ENCODE measurements at regions not wholly inside any gene's neighbourhood (a gene's known extent, or its start where the extent isn't known, plus 50 kb on each side); places are given as distances from the start of the nearest gene placed in this dataset.

DNA sequence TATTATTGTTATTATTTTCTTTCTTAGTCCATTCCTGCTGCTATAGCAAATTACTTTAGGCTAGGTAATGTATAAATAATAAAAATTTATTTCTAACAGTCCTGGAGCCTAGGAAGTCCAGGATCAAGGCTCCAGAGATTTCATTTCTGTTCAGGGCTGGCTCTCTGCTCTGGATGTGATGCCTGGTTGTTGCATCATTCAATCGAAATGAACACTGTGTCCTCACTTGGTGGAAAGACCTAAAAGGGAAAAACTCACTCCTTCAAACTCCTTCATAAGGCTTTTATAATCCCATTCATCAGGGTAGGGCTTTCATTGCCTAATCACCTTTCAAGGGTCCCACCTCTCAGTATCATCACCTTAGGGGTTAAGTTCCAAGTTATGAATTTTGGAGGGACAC, 395.0 kb downstream of the EFNB2 start:
- H3K79me2 ChIP-seq (ENCODE audit: control insufficient read depth, low read length), result no peaks in the 10 kb centered on the region
- no peaks in the 10 kb centered on the region for H4K20me1 ChIP-seq (ENCODE audit: control insufficient read depth, insufficient read depth, low read depth, low read length)
- H3K4me3 ChIP-seq (ENCODE audit: low read length), result no peak overlapping the region
- no peak overlapping the region for H3K27ac ChIP-seq (ENCODE audit: low read depth, low read length)
- H3K27me3 ChIP-seq (ENCODE audit: control insufficient read depth, low read length), result no peaks in the 10 kb centered on the region
- TF ChIP-seq CTCF (IDR thresholded peaks at IDR 0.05; ENCODE audit: low read depth, low read length, poor library complexity, severe bottlenecking), result no peak
- no peak for TF ChIP-seq EZH2phosphoT487 (IDR thresholded peaks at IDR 0.05; ENCODE audit: borderline replicate concordance, low read length)
- H3F3A ChIP-seq (ENCODE audit: control insufficient read depth, insufficient read depth), result no peaks in the 10 kb centered on the region
- no peak overlapping the region for H3K4me2 ChIP-seq (ENCODE audit: low read length)
- H3K4me1 ChIP-seq (ENCODE audit: control insufficient read depth, low read length), result no peaks in the 10 kb centered on the region
- no peaks in the 10 kb centered on the region for H3K36me3 ChIP-seq (ENCODE audit: control insufficient read depth, low read length)
- no peaks in the 10 kb centered on the region for H3K9me3 ChIP-seq (ENCODE audit: control insufficient read depth, insufficient read depth, low read length)
- H3K9me2 ChIP-seq (replicated peaks; ENCODE audit: control insufficient read depth, low read length), result no peaks in the 10 kb centered on the region

GRCh38 chr13:106139942-106140341, 395.5 kb downstream of the EFNB2 start:
- Histone ChIP-seq H3K4me1 (ENCODE audit: control insufficient read depth, low read length) (no peaks in the 10 kb centered on the region), H3K27me3 (ENCODE audit: control insufficient read depth, low read length) (no peaks in the 10 kb centered on the region), H3K79me2 (ENCODE audit: control insufficient read depth, low read length) (no peaks in the 10 kb centered on the region), H4K20me1 (ENCODE audit: control insufficient read depth, insufficient read depth, low read depth, low read length) (no peaks in the 10 kb centered on the region), H3K9me3 (ENCODE audit: control insufficient read depth, insufficient read depth, low read length) (no peaks in the 10 kb centered on the region), H3K4me2 (ENCODE audit: low read length) (no peak overlapping the region), H3F3A (ENCODE audit: control insufficient read depth, insufficient read depth) (no peaks in the 10 kb centered on the region), H3K27ac (ENCODE audit: low read depth, low read length) (no peak overlapping the region), H3K36me3 (ENCODE audit: control insufficient read depth, low read length) (no peaks in the 10 kb centered on the region), H3K9me2 (replicated peaks; ENCODE audit: control insufficient read depth, low read length) (no peaks in the 10 kb centered on the region), H3K4me3 (ENCODE audit: low read length) (no peak overlapping the region)
- TF ChIP-seq CTCF (IDR thresholded peaks at IDR 0.05; ENCODE audit: low read depth, low read length, poor library complexity, severe bottlenecking), result no peak
- TF ChIP-seq EZH2phosphoT487 (IDR thresholded peaks at IDR 0.05; ENCODE audit: borderline replicate concordance, low read length), result no peak

GRCh38 chr13:106139377-106139776, 396.1 kb downstream of the EFNB2 start:
- TF ChIP-seq CTCF (IDR thresholded peaks at IDR 0.05; ENCODE audit: low read depth, low read length, poor library complexity, severe bottlenecking), result no peak
- no peak for TF ChIP-seq EZH2phosphoT487 (IDR thresholded peaks at IDR 0.05; ENCODE audit: borderline replicate concordance, low read length)
- Histone ChIP-seq H3K36me3 (ENCODE audit: control insufficient read depth, low read length) (no peaks in the 10 kb centered on the region), H4K20me1 (ENCODE audit: control insufficient read depth, insufficient read depth, low read depth, low read length) (no peaks in the 10 kb centered on the region), H3K4me2 (ENCODE audit: low read length) (no peak overlapping the region), H3K79me2 (ENCODE audit: control insufficient read depth, low read length) (no peaks in the 10 kb centered on the region), H3K4me3 (ENCODE audit: low read length) (no peak overlapping the region), H3F3A (ENCODE audit: control insufficient read depth, insufficient read depth) (no peaks in the 10 kb centered on the region), H3K27me3 (ENCODE audit: control insufficient read depth, low read length) (no peaks in the 10 kb centered on the region), H3K27ac (ENCODE audit: low read depth, low read length) (no peak overlapping the region), H3K9me3 (ENCODE audit: control insufficient read depth, insufficient read depth, low read length) (no peaks in the 10 kb centered on the region), H3K9me2 (replicated peaks; ENCODE audit: control insufficient read depth, low read length) (no peaks in the 10 kb centered on the region), H3K4me1 (ENCODE audit: control insufficient read depth, low read length) (no peaks in the 10 kb centered on the region)

DNA sequence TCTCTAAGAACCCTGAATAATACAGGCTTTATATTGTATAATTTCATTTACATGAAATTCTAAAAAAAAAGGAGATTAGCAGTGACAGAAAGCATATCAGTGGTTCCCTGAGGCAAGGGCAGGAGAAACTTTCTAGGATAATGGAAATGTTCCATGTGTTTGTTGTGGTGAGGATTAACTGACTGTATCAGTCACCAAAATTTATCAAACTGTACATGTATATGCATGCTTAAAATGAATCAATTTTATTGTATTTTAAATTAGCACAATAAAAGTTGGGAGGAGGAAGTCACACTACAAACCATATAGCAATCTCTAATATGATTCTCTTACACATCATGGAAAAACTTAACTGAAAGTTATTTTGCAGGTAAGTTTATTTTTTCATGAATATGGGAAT, 396.8 kb downstream of the EFNB2 start:
- no peaks in the 10 kb centered on the region for H3K9me2 ChIP-seq (replicated peaks; ENCODE audit: control insufficient read depth, low read length)
- H3K27ac ChIP-seq (ENCODE audit: low read depth, low read length), result no peak overlapping the region
- TF ChIP-seq CTCF (IDR thresholded peaks at IDR 0.05; ENCODE audit: low read depth, low read length, poor library complexity, severe bottlenecking) (no peak), EZH2phosphoT487 (IDR thresholded peaks at IDR 0.05; ENCODE audit: borderline replicate concordance, low read length) (no peak)
- no peaks in the 10 kb centered on the region for H3K27me3 ChIP-seq (ENCODE audit: control insufficient read depth, low read length)
- no peaks in the 10 kb centered on the region for H3K4me1 ChIP-seq (ENCODE audit: control insufficient read depth, low read length)
- no peak overlapping the region for H3K4me3 ChIP-seq (ENCODE audit: low read length)
- H3K9me3 ChIP-seq (ENCODE audit: control insufficient read depth, insufficient read depth, low read length), result no peaks in the 10 kb centered on the region
- H3K4me2 ChIP-seq (ENCODE audit: low read length), result no peak overlapping the region
- H4K20me1 ChIP-seq (ENCODE audit: control insufficient read depth, insufficient read depth, low read depth, low read length), result no peaks in the 10 kb centered on the region
- no peaks in the 10 kb centered on the region for H3K79me2 ChIP-seq (ENCODE audit: control insufficient read depth, low read length)
- no peaks in the 10 kb centered on the region for H3F3A ChIP-seq (ENCODE audit: control insufficient read depth, insufficient read depth)
- H3K36me3 ChIP-seq (ENCODE audit: control insufficient read depth, low read length), result no peaks in the 10 kb centered on the region
